ENCODE measurements at regions not wholly inside any gene's neighbourhood (a gene's known extent, or its start where the extent isn't known, plus 50 kb on each side); places are given as distances from the start of the nearest gene placed in this dataset.

- Histone ChIP-seq H3K14ac (ENCODE audit: low read length in 2 of 2) (no peak overlapping the region), H3K27ac (ENCODE audit: low read length, poor library complexity, severe bottlenecking) (no peak overlapping the region), H3K18ac (ENCODE audit: low read depth in 1 of 2, low read length in 2 of 2) (peak overlapping the region in 1 of 2 experiments; percentile 67), H3K9me3 (ENCODE audit: control insufficient read depth, low read length) (no peaks in the 10 kb centered on the region), H4K91ac (ENCODE audit: low read length) (peak overlapping the region; percentile 41), H2BK12ac (ENCODE audit: low read length in 2 of 2) (peak overlapping the region in 1 of 2 experiments; percentile 51), H3K4me3 (ENCODE audit: insufficient read depth in 1 of 2, low read depth in 1 of 2, low read length in 2 of 2) (no peak overlapping the region), H2BK15ac (ENCODE audit: low read depth, poor library complexity, severe bottlenecking) (no peak overlapping the region), H2BK5ac (ENCODE audit: low read depth, low read length, poor library complexity, severe bottlenecking) (no peak overlapping the region), H3K9ac (ENCODE audit: low read length) (no peak overlapping the region), H3K27me3 (ENCODE audit: control insufficient read depth in 1 of 2, insufficient read depth in 1 of 2, low read length in 2 of 2) (peaks cover 0 to 11% of the 10 kb centered on the region in 2 experiments), H2AFZ (ENCODE audit: low read depth, low read length) (no peak overlapping the region), H4K8ac (ENCODE audit: low read length) (no peak overlapping the region), H3K23ac (ENCODE audit: low read length in 2 of 2) (no peak overlapping the region), H3K36me3 (ENCODE audit: control insufficient read depth in 1 of 2, insufficient read depth in 2 of 2, low read depth in 1 of 2, low read length in 2 of 2) (no peaks in the 10 kb centered on the region), H2AK5ac (ENCODE audit: low read length, severe bottlenecking) (no peak overlapping the region), H3K4me1 (ENCODE audit: control insufficient read depth, insufficient read depth, low read depth, low read length) (peaks cover 11% of the 10 kb centered on the region), H3K4me2 (ENCODE audit: low read length, poor library complexity, severe bottlenecking) (no peak overlapping the region), H3K4ac (ENCODE audit: low read depth in 1 of 2, low read length in 2 of 2) (no peak overlapping the region), H2BK120ac (ENCODE audit: low read depth, low read length) (no peak overlapping the region), H3K79me1 (replicated peaks; ENCODE audit: low read length, poor library complexity, severe bottlenecking) (no peaks in the 10 kb centered on the region)
- 100% methylated on average over 3 of the region's 4 CpGs for WGBS
- DNase-seq = no peak
These were observed 325.4 kb downstream of the QKI start for GRCh38 chr6:163739966-163740365.

GRCh38 chr6:163739408-163739725 is 324.8 kb downstream of the QKI start:
- H3K9ac ChIP-seq (ENCODE audit: low read length) = no peak overlapping the region
- no peaks in the 10 kb centered on the region for H3K36me3 ChIP-seq (ENCODE audit: control insufficient read depth in 1 of 2, insufficient read depth in 2 of 2, low read depth in 1 of 2, low read length in 2 of 2)
- H2AK5ac ChIP-seq (ENCODE audit: low read length, severe bottlenecking) = no peak overlapping the region
- no peak overlapping the region for H3K4ac ChIP-seq (ENCODE audit: low read depth in 1 of 2, low read length in 2 of 2)
- peaks cover 0 to 11% of the 10 kb centered on the region in 2 experiments for H3K27me3 ChIP-seq (ENCODE audit: control insufficient read depth in 1 of 2, insufficient read depth in 1 of 2, low read length in 2 of 2)
- H4K91ac ChIP-seq (ENCODE audit: low read length) = no peak overlapping the region
- H2BK5ac ChIP-seq (ENCODE audit: low read depth, low read length, poor library complexity, severe bottlenecking) = no peak overlapping the region
- no peak overlapping the region for H3K4me3 ChIP-seq (ENCODE audit: insufficient read depth in 1 of 2, low read depth in 1 of 2, low read length in 2 of 2)
- H3K27ac ChIP-seq (ENCODE audit: low read length, poor library complexity, severe bottlenecking) = no peak overlapping the region
- no peak overlapping the region for H2AFZ ChIP-seq (ENCODE audit: low read depth, low read length)
- no peak overlapping the region for H3K18ac ChIP-seq (ENCODE audit: low read depth in 1 of 2, low read length in 2 of 2)
- H2BK15ac ChIP-seq (ENCODE audit: low read depth, poor library complexity, severe bottlenecking) = no peak overlapping the region
- no peak overlapping the region for H2BK120ac ChIP-seq (ENCODE audit: low read depth, low read length)
- no peak overlapping the region for H2BK12ac ChIP-seq (ENCODE audit: low read length in 2 of 2)
- H3K79me1 ChIP-seq (replicated peaks; ENCODE audit: low read length, poor library complexity, severe bottlenecking) = no peaks in the 10 kb centered on the region
- peaks cover 7% of the 10 kb centered on the region for H3K4me1 ChIP-seq (ENCODE audit: control insufficient read depth, insufficient read depth, low read depth, low read length)
- H3K23ac ChIP-seq (ENCODE audit: low read length in 2 of 2) = no peak overlapping the region
- DNase-seq = no peak
- no peak overlapping the region for H3K14ac ChIP-seq (ENCODE audit: low read length in 2 of 2)
- H3K9me3 ChIP-seq (ENCODE audit: control insufficient read depth, low read length) = no peaks in the 10 kb centered on the region
- H3K4me2 ChIP-seq (ENCODE audit: low read length, poor library complexity, severe bottlenecking) = no peak overlapping the region
- H4K8ac ChIP-seq (ENCODE audit: low read length) = no peak overlapping the region

GRCh38 chr6:163738725-163739407 is 324.3 kb downstream of the QKI start:
- H3K23ac ChIP-seq (ENCODE audit: low read length in 2 of 2) = no peak overlapping the region
- H4K91ac ChIP-seq (ENCODE audit: low read length) = no peak overlapping the region
- peaks cover 3% of the 10 kb centered on the region for H3K4me1 ChIP-seq (ENCODE audit: control insufficient read depth, insufficient read depth, low read depth, low read length)
- no peak overlapping the region for H2BK12ac ChIP-seq (ENCODE audit: low read length in 2 of 2)
- no peaks in the 10 kb centered on the region for H3K36me3 ChIP-seq (ENCODE audit: control insufficient read depth in 1 of 2, insufficient read depth in 2 of 2, low read depth in 1 of 2, low read length in 2 of 2)
- no peak overlapping the region for H2BK15ac ChIP-seq (ENCODE audit: low read depth, poor library complexity, severe bottlenecking)
- peak; percentile 59 for DNase-seq
- H3K4me2 ChIP-seq (ENCODE audit: low read length, poor library complexity, severe bottlenecking) = no peak overlapping the region
- H3K9ac ChIP-seq (ENCODE audit: low read length) = no peak overlapping the region
- H2AK5ac ChIP-seq (ENCODE audit: low read length, severe bottlenecking) = no peak overlapping the region
- no peak overlapping the region for H2BK120ac ChIP-seq (ENCODE audit: low read depth, low read length)
- H3K4ac ChIP-seq (ENCODE audit: low read depth in 1 of 2, low read length in 2 of 2) = no peak overlapping the region
- peaks cover 0 to 11% of the 10 kb centered on the region in 2 experiments for H3K27me3 ChIP-seq (ENCODE audit: control insufficient read depth in 1 of 2, insufficient read depth in 1 of 2, low read length in 2 of 2)
- H2AFZ ChIP-seq (ENCODE audit: low read depth, low read length) = no peak overlapping the region
- H3K18ac ChIP-seq (ENCODE audit: low read depth in 1 of 2, low read length in 2 of 2) = no peak overlapping the region
- WGBS = 38% methylated on average over 2 of the region's 3 CpGs
- H4K8ac ChIP-seq (ENCODE audit: low read length) = no peak overlapping the region
- H3K14ac ChIP-seq (ENCODE audit: low read length in 2 of 2) = no peak overlapping the region
- H3K4me3 ChIP-seq (ENCODE audit: insufficient read depth in 1 of 2, low read depth in 1 of 2, low read length in 2 of 2) = no peak overlapping the region
- H3K79me1 ChIP-seq (replicated peaks; ENCODE audit: low read length, poor library complexity, severe bottlenecking) = no peaks in the 10 kb centered on the region
- H2BK5ac ChIP-seq (ENCODE audit: low read depth, low read length, poor library complexity, severe bottlenecking) = no peak overlapping the region
- no peak overlapping the region for H3K27ac ChIP-seq (ENCODE audit: low read length, poor library complexity, severe bottlenecking)
- H3K9me3 ChIP-seq (ENCODE audit: control insufficient read depth, low read length) = no peaks in the 10 kb centered on the region

GRCh38 chr6:163738304-163738703 is 323.8 kb downstream of the QKI start:
- Histone ChIP-seq H3K4me1 (ENCODE audit: control insufficient read depth, insufficient read depth, low read depth, low read length) (peaks cover 1% of the 10 kb centered on the region), H3K79me1 (replicated peaks; ENCODE audit: low read length, poor library complexity, severe bottlenecking) (no peaks in the 10 kb centered on the region), H2AK5ac (ENCODE audit: low read length, severe bottlenecking) (peak overlapping the region; percentile 53), H4K8ac (ENCODE audit: low read length) (peak overlapping the region; percentile 48), H2BK5ac (ENCODE audit: low read depth, low read length, poor library complexity, severe bottlenecking) (no peak overlapping the region), H3K4ac (ENCODE audit: low read depth in 1 of 2, low read length in 2 of 2) (no peak overlapping the region), H3K9ac (ENCODE audit: low read length) (no peak overlapping the region), H3K9me3 (ENCODE audit: control insufficient read depth, low read length) (no peaks in the 10 kb centered on the region), H4K91ac (ENCODE audit: low read length) (no peak overlapping the region), H3K14ac (ENCODE audit: low read length in 2 of 2) (no peak overlapping the region), H3K27ac (ENCODE audit: low read length, poor library complexity, severe bottlenecking) (no peak overlapping the region), H3K36me3 (ENCODE audit: control insufficient read depth in 1 of 2, insufficient read depth in 2 of 2, low read depth in 1 of 2, low read length in 2 of 2) (no peaks in the 10 kb centered on the region), H3K23ac (ENCODE audit: low read length in 2 of 2) (no peak overlapping the region), H2BK15ac (ENCODE audit: low read depth, poor library complexity, severe bottlenecking) (peak overlapping the region; percentile 87), H2BK120ac (ENCODE audit: low read depth, low read length) (no peak overlapping the region), H2AFZ (ENCODE audit: low read depth, low read length) (no peak overlapping the region), H3K27me3 (ENCODE audit: control insufficient read depth in 1 of 2, insufficient read depth in 1 of 2, low read length in 2 of 2) (peaks cover 0 to 11% of the 10 kb centered on the region in 2 experiments), H3K18ac (ENCODE audit: low read depth in 1 of 2, low read length in 2 of 2) (peak overlapping the region; percentile 68 to 70), H2BK12ac (ENCODE audit: low read length in 2 of 2) (peak overlapping the region; percentile 14 to 70), H3K4me3 (ENCODE audit: insufficient read depth in 1 of 2, low read depth in 1 of 2, low read length in 2 of 2) (no peak overlapping the region), H3K4me2 (ENCODE audit: low read length, poor library complexity, severe bottlenecking) (no peak overlapping the region)
- no peak for DNase-seq
- 76% methylated on average over 3 of the region's 3 CpGs for WGBS
